Right renal pelvis (tissue), 4 donors: ENCODE measurements at regions not wholly inside any gene's neighbourhood (a gene's known extent, or its start where the extent isn't known, plus 50 kb on each side); places are given as distances from the start of the nearest gene placed in this dataset.
"Not testable (repeated sequence)": the region's sequence is repeated elsewhere in the genome, so short reads cannot be mapped to it uniquely, and the experiment has no call there.

ENCODE experiments used
- DNase-seq, 4 donors: peaks; one replicate each; pipeline ENCODE4 v3.0.0-alpha.2; 2013; ENCODE audit warnings: low read depth in 4 of 4, low spot score in 3 of 4, missing footprints in 1 of 4

- DNase-seq, result no peak
Observed at GRCh38 chr7:90033850-90034249, 120.4 kb upstream of the STEAP1 start.

GRCh38 chr7:90053094-90053493 is 101.2 kb upstream of the STEAP1 start:
- DNase-seq, result no peak

GRCh38 chr7:90061077-90061476 is 93.2 kb upstream of the STEAP1 start:
- no peak for DNase-seq

- DNase-seq, result no peak
Observed at GRCh38 chr7:90064370-90064769, 89.9 kb upstream of the STEAP1 start.

- DNase-seq, result no peak
Observed at GRCh38 chr7:90067171-90067570, 87.1 kb upstream of the STEAP1 start.

- DNase-seq, result not testable (repeated sequence)
Observed at GRCh38 chr7:90070238-90070637, 84.0 kb upstream of the STEAP1 start.

GRCh38 chr7:90078921-90079320 is 75.3 kb upstream of the STEAP1 start:
- no peak for DNase-seq

- DNase-seq, result no peak
Observed at GRCh38 chr7:90081621-90082020, 72.6 kb upstream of the STEAP1 start.

GRCh38 chr7:90092506-90092905 is 61.8 kb upstream of the STEAP1 start:
- no peak for DNase-seq

- DNase-seq, result no peak
Observed at GRCh38 chr7:90094030-90094429, 60.2 kb upstream of the STEAP1 start.
